ENCODE measurements at regions not wholly inside any gene's neighbourhood (a gene's known extent, or its start where the extent isn't known, plus 50 kb on each side); places are given as distances from the start of the nearest gene placed in this dataset.

DNA sequence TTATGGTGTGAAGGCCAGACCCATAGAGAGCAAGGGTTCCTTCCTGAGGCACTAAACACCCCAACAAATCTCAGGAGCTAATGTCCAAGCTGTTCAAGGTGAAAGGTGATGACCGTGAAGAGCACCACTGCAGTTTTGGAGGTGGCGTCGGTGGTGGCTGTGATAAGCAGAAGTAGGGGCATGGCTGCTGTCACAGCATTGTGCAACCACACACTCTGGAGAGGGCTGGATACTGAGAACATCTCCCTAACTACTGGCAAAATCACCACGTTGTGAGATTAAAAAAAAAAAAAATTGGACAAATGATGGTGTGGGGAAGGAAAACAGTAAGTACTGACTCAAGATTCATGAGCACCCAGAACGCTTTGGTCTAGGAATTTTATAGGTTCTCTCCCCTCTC is 156.5 kb downstream of the PJA2 start:
- TF ChIP-seq, protein P1, sequence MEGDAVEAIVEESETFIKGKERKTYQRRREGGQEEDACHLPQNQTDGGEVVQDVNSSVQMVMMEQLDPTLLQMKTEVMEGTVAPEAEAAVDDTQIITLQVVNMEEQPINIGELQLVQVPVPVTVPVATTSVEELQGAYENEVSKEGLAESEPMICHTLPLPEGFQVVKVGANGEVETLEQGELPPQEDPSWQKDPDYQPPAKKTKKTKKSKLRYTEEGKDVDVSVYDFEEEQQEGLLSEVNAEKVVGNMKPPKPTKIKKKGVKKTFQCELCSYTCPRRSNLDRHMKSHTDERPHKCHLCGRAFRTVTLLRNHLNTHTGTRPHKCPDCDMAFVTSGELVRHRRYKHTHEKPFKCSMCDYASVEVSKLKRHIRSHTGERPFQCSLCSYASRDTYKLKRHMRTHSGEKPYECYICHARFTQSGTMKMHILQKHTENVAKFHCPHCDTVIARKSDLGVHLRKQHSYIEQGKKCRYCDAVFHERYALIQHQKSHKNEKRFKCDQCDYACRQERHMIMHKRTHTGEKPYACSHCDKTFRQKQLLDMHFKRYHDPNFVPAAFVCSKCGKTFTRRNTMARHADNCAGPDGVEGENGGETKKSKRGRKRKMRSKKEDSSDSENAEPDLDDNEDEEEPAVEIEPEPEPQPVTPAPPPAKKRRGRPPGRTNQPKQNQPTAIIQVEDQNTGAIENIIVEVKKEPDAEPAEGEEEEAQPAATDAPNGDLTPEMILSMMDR (IDR thresholded peaks at IDR 0.05; ENCODE audit: low read depth, low read length), result no peak
- TF ChIP-seq EZH2phosphoT487 (IDR thresholded peaks at IDR 0.05; ENCODE audit: low read depth), result no peak

Measured in OCI-LY3 (cell line).